Spleen (tissue), 7 donors: ENCODE measurements at regions not wholly inside any gene's neighbourhood (a gene's known extent, or its start where the extent isn't known, plus 50 kb on each side); places are given as distances from the start of the nearest gene placed in this dataset.

Source experiments
- POLR2AphosphoS5 ChIP-seq, 3 donors: sonication (generic); formaldehyde crosslinking; IDR thresholded peaks; one replicate each; pipeline ENCODE4 v1.5.1; 2017; ENCODE audit warnings: antibody characterized with exemption in 3 of 3
- TF ChIP-seq, protein P1 (sequence below), 11 experiments: fragments of 200-600 bp in 7 of 11; fragments of 450-650 bp in 4 of 11; sonication (generic) in 4 of 11; IDR thresholded peaks in 8 of 11; conservative IDR thresholded peaks in 3 of 11; 1 replicate in 7 of 11; 2 replicates in 4 of 11; pipeline versions ENCODE4 v1.4.0 to v1.8.0; 2016 to 2021; ENCODE audit warnings: antibody characterized with exemption in 11 of 11, inconsistent platforms in 4 of 11, mild to moderate bottlenecking in 1 of 11
- donor health status: DM: no; HTN: no; CAD: no; lungs with moderate emphysema.
- donor health status: DM: no; HTN: no; CAD: no.
- donor health status: DM: no; HTN: no; CAD: no.

DNA sequence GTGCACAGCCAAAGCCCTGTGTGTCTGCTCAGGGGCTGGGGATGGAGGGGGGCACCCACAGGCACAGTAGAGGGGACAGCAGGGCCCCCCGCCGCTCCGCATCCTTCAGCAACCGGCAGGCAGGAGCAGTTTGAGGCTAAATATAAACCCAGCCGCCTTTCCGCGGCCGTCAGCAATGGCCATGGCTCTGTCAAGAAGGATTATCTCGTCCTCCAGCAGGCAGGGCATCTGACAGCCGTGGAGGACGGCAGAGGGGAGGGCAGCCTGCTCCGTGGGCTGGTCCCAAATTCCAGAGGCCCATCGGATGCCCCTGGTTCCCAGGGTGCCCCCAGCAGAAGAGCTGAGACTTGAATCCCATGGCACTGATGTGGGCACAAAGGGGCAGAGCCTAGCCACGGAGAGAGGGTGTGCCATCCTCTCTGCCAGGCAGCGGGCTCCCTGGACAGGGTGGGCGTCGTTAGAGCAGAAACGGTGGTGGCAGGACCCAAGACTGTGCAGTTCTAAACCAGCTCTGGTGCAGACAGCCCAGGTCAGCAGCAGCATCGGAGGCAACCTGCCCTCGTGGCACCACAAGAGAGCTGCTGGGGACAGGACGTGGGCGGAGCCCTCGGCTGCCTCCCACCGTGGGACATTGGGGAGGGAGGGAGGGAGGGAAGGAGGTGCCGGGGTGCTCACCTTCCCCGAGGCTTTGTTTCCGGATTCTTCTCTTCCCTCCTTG, 198.8 kb upstream of the CIBAR2 start:
- peak in 1 of 3 donors; percentile 49 for TF ChIP-seq POLR2AphosphoS5 (IDR thresholded peaks at IDR 0.05)
- TF ChIP-seq, protein P1, sequence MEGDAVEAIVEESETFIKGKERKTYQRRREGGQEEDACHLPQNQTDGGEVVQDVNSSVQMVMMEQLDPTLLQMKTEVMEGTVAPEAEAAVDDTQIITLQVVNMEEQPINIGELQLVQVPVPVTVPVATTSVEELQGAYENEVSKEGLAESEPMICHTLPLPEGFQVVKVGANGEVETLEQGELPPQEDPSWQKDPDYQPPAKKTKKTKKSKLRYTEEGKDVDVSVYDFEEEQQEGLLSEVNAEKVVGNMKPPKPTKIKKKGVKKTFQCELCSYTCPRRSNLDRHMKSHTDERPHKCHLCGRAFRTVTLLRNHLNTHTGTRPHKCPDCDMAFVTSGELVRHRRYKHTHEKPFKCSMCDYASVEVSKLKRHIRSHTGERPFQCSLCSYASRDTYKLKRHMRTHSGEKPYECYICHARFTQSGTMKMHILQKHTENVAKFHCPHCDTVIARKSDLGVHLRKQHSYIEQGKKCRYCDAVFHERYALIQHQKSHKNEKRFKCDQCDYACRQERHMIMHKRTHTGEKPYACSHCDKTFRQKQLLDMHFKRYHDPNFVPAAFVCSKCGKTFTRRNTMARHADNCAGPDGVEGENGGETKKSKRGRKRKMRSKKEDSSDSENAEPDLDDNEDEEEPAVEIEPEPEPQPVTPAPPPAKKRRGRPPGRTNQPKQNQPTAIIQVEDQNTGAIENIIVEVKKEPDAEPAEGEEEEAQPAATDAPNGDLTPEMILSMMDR (IDR thresholded peaks at IDR 0.05 in 8 of 11, conservative IDR thresholded peaks at IDR 0.05 in 3 of 11): no peak
